HG03565 (cell line): ENCODE measurements at regions not wholly inside any gene's neighbourhood (a gene's known extent, or its start where the extent isn't known, plus 50 kb on each side); places are given as distances from the start of the nearest gene placed in this dataset.

Experiments
- ATAC-seq: cut with Tn5 transposase; IDR thresholded peaks from one replicate; pipeline ENCODE4 v1.9.1; 2021; ENCODE audit warnings: mild to moderate bottlenecking, moderate library complexity; ENCODE audit not compliant: unreplicated experiment

- peak; percentile 35 for ATAC-seq
Observed at GRCh38 chr3:106167728-106168127, 298.9 kb upstream of the CBLB start.

GRCh38 chr3:106168962-106169750, 300.3 kb upstream of the CBLB start:
- ATAC-seq = no peak

GRCh38 chr3:106170636-106171035, 301.8 kb upstream of the CBLB start:
- ATAC-seq = no peak

- no peak for ATAC-seq
Observed at GRCh38 chr3:106172101-106172500, 303.3 kb upstream of the CBLB start.

- peak; percentile 59 for ATAC-seq
Observed at GRCh38 chr3:106172780-106173179, 304.0 kb upstream of the CBLB start.

GRCh38 chr3:106175276-106175675, 306.5 kb upstream of the CBLB start:
- ATAC-seq = no peak

- ATAC-seq = peak; percentile 78
Observed at GRCh38 chr3:106176734-106177133, 307.9 kb upstream of the CBLB start.

- no peak for ATAC-seq
Observed at GRCh38 chr3:106182950-106183511, 314.2 kb upstream of the CBLB start.

GRCh38 chr3:106183762-106184391, 315.1 kb upstream of the CBLB start:
- ATAC-seq = no peak

- peak; percentile 83 for ATAC-seq
Observed at GRCh38 chr3:106184540-106185457, 316.0 kb upstream of the CBLB start.

GRCh38 chr3:106185949-106186348, 317.1 kb upstream of the CBLB start:
- ATAC-seq = no peak

GRCh38 chr3:106190296-106190695, 321.5 kb upstream of the CBLB start:
- ATAC-seq = no peak

GRCh38 chr3:106191211-106191610, 322.4 kb upstream of the CBLB start:
- no peak for ATAC-seq

- ATAC-seq = no peak
Observed at GRCh38 chr3:106191913-106192312, 323.1 kb upstream of the CBLB start.

GRCh38 chr3:106193876-106194275, 325.1 kb upstream of the CBLB start:
- ATAC-seq = no peak

- no peak for ATAC-seq
Observed at GRCh38 chr3:106194726-106195125, 325.9 kb upstream of the CBLB start.

GRCh38 chr3:106197532-106198194, 328.9 kb upstream of the CBLB start:
- ATAC-seq = no peak

- ATAC-seq = no peak
Observed at GRCh38 chr3:106204160-106204868, 335.5 kb upstream of the CBLB start.

GRCh38 chr3:106206146-106206545, 337.3 kb upstream of the CBLB start:
- ATAC-seq = peak; percentile 85

GRCh38 chr3:106206613-106207012, 337.8 kb upstream of the CBLB start:
- ATAC-seq = no peak
